ENCODE measurements at regions not wholly inside any gene's neighbourhood (a gene's known extent, or its start where the extent isn't known, plus 50 kb on each side); places are given as distances from the start of the nearest gene placed in this dataset.
"Not testable (repeated sequence)": the region's sequence is repeated elsewhere in the genome, so short reads cannot be mapped to it uniquely, and the experiment has no call there.

DNA sequence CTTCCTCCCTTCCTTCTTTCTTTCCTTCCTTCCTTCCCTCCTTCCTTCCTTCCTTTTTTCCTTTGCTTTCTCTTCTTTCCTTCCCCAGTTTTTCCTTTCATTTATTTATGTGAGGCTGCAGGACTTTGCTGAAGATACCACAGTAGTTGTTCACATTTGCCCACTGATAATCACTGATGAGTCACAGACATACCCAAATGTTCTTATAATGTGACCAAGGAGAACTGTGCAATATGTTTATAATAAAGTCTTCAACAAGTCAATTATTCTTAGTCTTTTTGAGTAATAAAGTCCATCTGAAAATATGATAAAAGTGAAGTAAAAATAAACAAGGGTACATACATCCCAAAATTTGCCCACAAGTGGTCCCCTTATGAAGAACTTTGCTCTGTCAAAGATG, 159.7 kb downstream of the GNAI1 start:
- TF ChIP-seq, protein P1, sequence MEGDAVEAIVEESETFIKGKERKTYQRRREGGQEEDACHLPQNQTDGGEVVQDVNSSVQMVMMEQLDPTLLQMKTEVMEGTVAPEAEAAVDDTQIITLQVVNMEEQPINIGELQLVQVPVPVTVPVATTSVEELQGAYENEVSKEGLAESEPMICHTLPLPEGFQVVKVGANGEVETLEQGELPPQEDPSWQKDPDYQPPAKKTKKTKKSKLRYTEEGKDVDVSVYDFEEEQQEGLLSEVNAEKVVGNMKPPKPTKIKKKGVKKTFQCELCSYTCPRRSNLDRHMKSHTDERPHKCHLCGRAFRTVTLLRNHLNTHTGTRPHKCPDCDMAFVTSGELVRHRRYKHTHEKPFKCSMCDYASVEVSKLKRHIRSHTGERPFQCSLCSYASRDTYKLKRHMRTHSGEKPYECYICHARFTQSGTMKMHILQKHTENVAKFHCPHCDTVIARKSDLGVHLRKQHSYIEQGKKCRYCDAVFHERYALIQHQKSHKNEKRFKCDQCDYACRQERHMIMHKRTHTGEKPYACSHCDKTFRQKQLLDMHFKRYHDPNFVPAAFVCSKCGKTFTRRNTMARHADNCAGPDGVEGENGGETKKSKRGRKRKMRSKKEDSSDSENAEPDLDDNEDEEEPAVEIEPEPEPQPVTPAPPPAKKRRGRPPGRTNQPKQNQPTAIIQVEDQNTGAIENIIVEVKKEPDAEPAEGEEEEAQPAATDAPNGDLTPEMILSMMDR (conservative IDR thresholded peaks at IDR 0.05; ENCODE audit: low read depth, low read length) = no peak
- TF ChIP-seq EZH2 (IDR thresholded peaks at IDR 0.05; ENCODE audit: borderline replicate concordance, low read depth, low read length, poor library complexity, severe bottlenecking) = no peak
- ChIA-PET CTCF (no interaction called here), POLR2A (ENCODE audit: low non-redundant PET) (no interaction called here)
- DNase-seq (ENCODE audit: low spot score) = no peak
- H3K4me1 ChIP-seq (ENCODE audit: insufficient read depth, low read length, poor library complexity, severe bottlenecking) = no peaks in the 10 kb centered on the region
- H3K27me3 ChIP-seq (replicated peaks; ENCODE audit: insufficient read depth, low read depth, low read length, poor library complexity) = no peaks in the 10 kb centered on the region
- intact Hi-C loops (cut with micrococcal nuclease; ENCODE audit: unreplicated experiment) = no loop called here
- H3K4me3 ChIP-seq (ENCODE audit: low read depth, low read length, poor library complexity, severe bottlenecking) = no peak overlapping the region
- BruUV-seq (replicated peaks) = no TSS peak
- H3K36me3 ChIP-seq (ENCODE audit: insufficient read depth, low read length, poor library complexity, severe bottlenecking) = no peaks in the 10 kb centered on the region
- H3K9me3 ChIP-seq (ENCODE audit: low read depth, low read length, poor library complexity, severe bottlenecking) = no peaks in the 10 kb centered on the region
- no peak overlapping the region for H3K27ac ChIP-seq (ENCODE audit: low read depth, low read length, poor library complexity, severe bottlenecking)

DNA sequence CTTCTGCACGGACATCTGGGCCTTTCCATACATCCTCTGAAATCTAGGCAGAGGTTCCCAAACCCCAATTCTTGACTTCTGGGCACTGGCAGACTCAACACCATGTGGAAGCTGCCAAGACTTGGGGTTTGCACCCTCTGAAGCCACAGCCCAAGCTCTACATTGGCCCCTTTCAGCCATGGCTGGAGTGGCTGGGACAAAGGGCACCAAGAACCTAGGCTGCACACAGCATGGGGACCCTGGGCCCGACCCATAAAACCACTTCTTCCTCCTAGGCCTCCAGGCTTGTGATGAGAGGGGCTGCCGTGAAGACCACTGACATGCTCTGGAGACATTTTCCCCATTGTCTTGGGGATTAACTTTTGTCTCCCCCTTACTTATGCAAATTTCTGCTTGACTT, 158.0 kb downstream of the GNAI1 start:
- BruUV-seq (replicated peaks); DNase-seq (ENCODE audit: low spot score); H3K9me3 ChIP-seq (ENCODE audit: low read depth, low read length, poor library complexity, severe bottlenecking); POLR2A ChIA-PET (ENCODE audit: low non-redundant PET); intact Hi-C loops (cut with micrococcal nuclease; ENCODE audit: unreplicated experiment); H3K36me3 ChIP-seq (ENCODE audit: insufficient read depth, low read length, poor library complexity, severe bottlenecking); H3K4me1 ChIP-seq (ENCODE audit: insufficient read depth, low read length, poor library complexity, severe bottlenecking); H3K4me3 ChIP-seq (ENCODE audit: low read depth, low read length, poor library complexity, severe bottlenecking); CTCF ChIA-PET; H3K27me3 ChIP-seq (replicated peaks; ENCODE audit: insufficient read depth, low read depth, low read length, poor library complexity); H3K27ac ChIP-seq (ENCODE audit: low read depth, low read length, poor library complexity, severe bottlenecking): not testable (repeated sequence)

DNA sequence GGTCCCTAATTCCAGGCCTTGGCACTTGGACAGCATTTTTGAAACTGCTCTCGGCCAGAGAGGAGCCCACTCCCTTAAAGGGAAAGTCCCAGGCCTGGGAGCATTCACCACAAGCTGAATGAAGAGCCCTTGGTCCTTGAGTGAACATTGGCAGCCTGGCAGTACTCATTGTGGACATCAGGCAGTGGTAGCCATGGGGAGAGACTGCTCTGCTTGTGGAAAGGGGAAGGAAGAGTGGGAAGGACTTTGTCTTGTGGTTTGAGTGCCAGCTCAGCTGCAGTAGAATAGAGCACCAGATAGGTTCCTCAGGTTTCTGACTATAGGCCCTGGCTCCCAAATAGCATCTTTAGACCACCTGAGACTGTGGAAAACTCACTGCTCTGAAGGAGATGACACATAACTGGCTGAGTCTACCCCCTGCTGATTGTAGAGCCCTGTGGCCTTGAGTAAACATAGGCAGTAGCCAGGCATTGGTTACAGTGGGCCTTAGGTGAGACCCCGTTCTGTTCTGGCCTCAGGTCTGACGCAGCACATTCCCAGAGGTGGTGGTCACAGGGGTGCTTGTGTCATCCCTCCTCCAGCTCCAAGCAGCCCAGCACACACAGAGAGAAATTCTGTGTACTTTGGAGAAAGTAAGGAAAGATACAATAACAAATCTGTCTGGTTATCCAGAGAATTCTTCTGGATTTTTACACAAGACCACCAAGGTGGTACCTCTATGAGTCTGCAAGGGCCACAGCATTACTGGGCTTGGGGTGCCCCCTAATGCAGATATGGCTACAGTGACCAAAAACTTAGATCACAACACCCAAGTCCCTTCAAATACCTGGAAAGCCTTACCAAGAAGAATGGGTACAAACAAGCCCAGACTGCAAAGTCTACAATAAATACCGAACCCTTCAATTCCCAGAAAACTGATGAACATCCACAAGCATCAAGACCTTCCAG, 153.8 kb downstream of the GNAI1 start:
- ChIA-PET POLR2A (ENCODE audit: low non-redundant PET) (no interaction called here), CTCF (no interaction called here)
- BruUV-seq (replicated peaks) = no TSS peak
- H3K36me3 ChIP-seq (ENCODE audit: insufficient read depth, low read length, poor library complexity, severe bottlenecking) = no peaks in the 10 kb centered on the region
- DNase-seq (ENCODE audit: low spot score) = peak; percentile 41
- no peak overlapping the region for H3K4me3 ChIP-seq (ENCODE audit: low read depth, low read length, poor library complexity, severe bottlenecking)
- H3K27ac ChIP-seq (ENCODE audit: low read depth, low read length, poor library complexity, severe bottlenecking) = no peak overlapping the region
- no peaks in the 10 kb centered on the region for H3K9me3 ChIP-seq (ENCODE audit: low read depth, low read length, poor library complexity, severe bottlenecking)
- no peaks in the 10 kb centered on the region for H3K4me1 ChIP-seq (ENCODE audit: insufficient read depth, low read length, poor library complexity, severe bottlenecking)
- intact Hi-C loops (cut with micrococcal nuclease; ENCODE audit: unreplicated experiment) = loop anchor here (5.0 to 10.0 kb wide), 2 partner anchors 194 to 231 kb away; no protein-coding TSS in a partner anchor
- H3K27me3 ChIP-seq (replicated peaks; ENCODE audit: insufficient read depth, low read depth, low read length, poor library complexity) = no peaks in the 10 kb centered on the region
- no peak for TF ChIP-seq EZH2 (IDR thresholded peaks at IDR 0.05; ENCODE audit: borderline replicate concordance, low read depth, low read length, poor library complexity, severe bottlenecking)
- TF ChIP-seq, protein P1 (conservative IDR thresholded peaks at IDR 0.05; ENCODE audit: low read depth, low read length) = peak; percentile 52

All from A673 (cell line).